CD4-positive, alpha-beta T cell (primary cell): ENCODE measurements at regions not wholly inside any gene's neighbourhood (a gene's known extent, or its start where the extent isn't known, plus 50 kb on each side); places are given as distances from the start of the nearest gene placed in this dataset.

Source experiments
- ATAC-seq: fragments of 200-7000 bp; cut with Tn5 transposase; one replicate; pipeline ENCODE4 v1.10.0; 2022; ENCODE audit warnings: mild to moderate bottlenecking; ENCODE audit not compliant: poor library complexity
- CTCF ChIA-PET: fragments of 350-600 bp; sonication (Branson Sonifier 250); formaldehyde crosslinking; loops from one replicate; lab custom pipeline; 2021; ENCODE audit warnings: antibody characterized with exemption, inconsistent platforms; lab: Charles Lee
- POLR2A ChIA-PET: fragments of 350-600 bp; sonication (Branson Sonifier 250); formaldehyde crosslinking; loops from one replicate; lab custom pipeline; 2021; ENCODE audit warnings: antibody characterized with exemption, inconsistent platforms; lab: Charles Lee
- DNase-seq, 14 experiments: peaks; one replicate each; pipeline ENCODE4 v3.0.0-alpha.2; 2013 to 2020; ENCODE audit warnings: mixed read lengths in 2 of 14
- H3K27ac ChIP-seq, 2 donors: one replicate each; pipeline versions ENCODE4 v1.5.1 to v1.7.0; 2013; ENCODE audit warnings: low read length in 2 of 2, low read depth in 1 of 2, mild to moderate bottlenecking in 1 of 2
- H3K27me3 ChIP-seq, 2 experiments: 1 replicate in 1 of 2; 2 replicates in 1 of 2; pipeline versions ENCODE4 v1.6.1 to v1.7.0; 2013; ENCODE audit warnings: low read length in 2 of 2, control low read depth in 1 of 2, mild to moderate bottlenecking in 1 of 2, moderate library complexity in 1 of 2; ENCODE audit not compliant: insufficient read depth in 2 of 2, control insufficient read depth in 1 of 2
- H3K36me3 ChIP-seq: one replicate; pipeline ENCODE4 v1.6.1; 2013; ENCODE audit warnings: low read length, control low read depth; ENCODE audit not compliant: insufficient read depth
- H3K4me1 ChIP-seq: one replicate; pipeline ENCODE4 v1.6.1; 2013; ENCODE audit warnings: low read length, control low read depth; ENCODE audit not compliant: insufficient read depth
- H3K4me3 ChIP-seq: one replicate; pipeline ENCODE4 v1.5.1; 2013; ENCODE audit warnings: mild to moderate bottlenecking, low read length, moderate library complexity
- H3K9me3 ChIP-seq, 2 experiments: 1 replicate in 1 of 2; 2 replicates in 1 of 2; pipeline versions ENCODE4 v1.6.1 to v1.7.0; 2013; ENCODE audit warnings: low read length in 2 of 2, mild to moderate bottlenecking in 2 of 2, control low read depth in 1 of 2, moderate library complexity in 1 of 2; ENCODE audit not compliant: control insufficient read depth in 1 of 2, insufficient read depth in 1 of 2
- H3K27ac Mint-ChIP-seq: one replicate; pipeline ENCODE4 v1.8.0; 2020; ENCODE audit warnings: mixed read lengths
- H3K27me3 Mint-ChIP-seq: one replicate; pipeline ENCODE4 v1.8.0; 2021; ENCODE audit warnings: mixed read lengths
- H3K36me3 Mint-ChIP-seq: one replicate; pipeline ENCODE4 v1.8.0; 2021; ENCODE audit warnings: low read depth, mixed read lengths
- H3K4me1 Mint-ChIP-seq: one replicate; pipeline ENCODE4 v1.8.0; 2021; ENCODE audit warnings: low read depth, mixed read lengths
- H3K4me3 Mint-ChIP-seq: one replicate; pipeline ENCODE4 v1.8.0; 2020; ENCODE audit warnings: mild to moderate bottlenecking, mixed read lengths
- H3K9me3 Mint-ChIP-seq: one replicate; pipeline ENCODE4 v1.8.0; 2020; ENCODE audit warnings: mixed read lengths
- CTCF ChIP-seq: fragments of 200-600 bp; IDR thresholded peaks from one replicate; pipeline ENCODE4 v1.8.0; 2022; ENCODE audit warnings: antibody characterized with exemption, mild to moderate bottlenecking
- intact Hi-C, 2 experiments: fragments of 100-400 bp; cut with DNase I in 1 of 2; cut with micrococcal nuclease in 1 of 2; formaldehyde crosslinking; loops; one replicate each; pipeline versions ENCODE4 v1.15.1 to v1.9.0; 2023 to 2025; cut with DNase I, micrococcal nuclease

- Mint-ChIP-seq H3K27me3 (no peaks in the 10 kb centered on the region), H3K9me3 (no peaks in the 10 kb centered on the region), H3K4me1 (peaks cover 67% of the 10 kb centered on the region), H3K27ac (peak overlapping the region; percentile 75), H3K4me3 (peak overlapping the region; percentile 3), H3K36me3 (peaks cover 4% of the 10 kb centered on the region)
- intact Hi-C loops: loop anchor here in 1 of 2 experiments (5.0 kb wide), 1 partner anchor 57 kb away; no protein-coding TSS in a partner anchor
- ATAC-seq (peak; percentile 12), DNase-seq (no peak)
- CTCF ChIA-PET: interaction anchor here (1.2 kb wide), 2 partner anchors 9 to 18 kb away, joined by 3 read pairs; no protein-coding TSS in a partner anchor
- H3K4me1 ChIP-seq: peaks cover 81% of the 10 kb centered on the region
- peaks cover 0 to 4% of the 10 kb centered on the region in 2 experiments for H3K9me3 ChIP-seq
- POLR2A ChIA-PET: interaction anchor here (0.6 to 1.9 kb wide), 17 partner anchors 8 to 731 kb away, joined by 3 to 13 read pairs (median 4); no protein-coding TSS in a partner anchor
- no peak for TF ChIP-seq CTCF
- H3K36me3 ChIP-seq: peaks cover 4% of the 10 kb centered on the region
- H3K4me3 ChIP-seq: no peak overlapping the region
- no peaks in the 10 kb centered on the region for H3K27me3 ChIP-seq
- peak overlapping the region; percentile 48 to 79 for H3K27ac ChIP-seq
Observed at GRCh38 chr10:33109384-33109783, 151.4 kb upstream of the ITGB1 start.

GRCh38 chr10:33107953-33108352 is 149.9 kb upstream of the ITGB1 start:
- H3K4me1 Mint-ChIP-seq: peaks cover 60% of the 10 kb centered on the region
- DNase-seq (no peak), ATAC-seq (no peak)
- peaks cover 4% of the 10 kb centered on the region for H3K9me3 Mint-ChIP-seq
- H3K27me3 ChIP-seq: no peaks in the 10 kb centered on the region
- CTCF ChIA-PET: interaction anchor here (2.7 kb wide), 1 partner anchor 48 kb away, joined by 9 read pairs; no protein-coding TSS in a partner anchor
- no peak overlapping the region for H3K4me3 Mint-ChIP-seq
- no peaks in the 10 kb centered on the region for H3K27me3 Mint-ChIP-seq
- H3K9me3 ChIP-seq: peaks cover 0 to 4% of the 10 kb centered on the region in 2 experiments
- no peak for TF ChIP-seq CTCF
- intact Hi-C loops: loop anchor here in 1 of 2 experiments (5.0 kb wide), 1 partner anchor 56 kb away; no protein-coding TSS in a partner anchor
- H3K4me3 ChIP-seq: no peak overlapping the region
- POLR2A ChIA-PET: no interaction called here
- H3K36me3 ChIP-seq: peaks cover 4% of the 10 kb centered on the region
- H3K4me1 ChIP-seq: peaks cover 86% of the 10 kb centered on the region
- peak overlapping the region; percentile 32 for H3K27ac Mint-ChIP-seq
- H3K36me3 Mint-ChIP-seq: peaks cover 11% of the 10 kb centered on the region
- no peak overlapping the region for H3K27ac ChIP-seq

- TF ChIP-seq CTCF: no peak
- ATAC-seq (no peak), DNase-seq (no peak)
- CTCF ChIA-PET: interaction anchor here (1.0 to 2.7 kb wide), 2 partner anchors 47 to 49 kb away, joined by 3 to 9 read pairs; no protein-coding TSS in a partner anchor
- Histone ChIP-seq H3K4me3 (no peak overlapping the region), H3K4me1 (peaks cover 83% of the 10 kb centered on the region), H3K36me3 (peaks cover 4% of the 10 kb centered on the region), H3K9me3 (peaks cover 0 to 4% of the 10 kb centered on the region in 2 experiments), H3K27me3 (no peaks in the 10 kb centered on the region), H3K27ac (no peak overlapping the region)
- Mint-ChIP-seq H3K36me3 (peaks cover 11% of the 10 kb centered on the region), H3K27me3 (no peaks in the 10 kb centered on the region), H3K9me3 (peaks cover 4% of the 10 kb centered on the region), H3K4me3 (no peak overlapping the region), H3K27ac (no peak overlapping the region), H3K4me1 (peaks cover 53% of the 10 kb centered on the region)
- intact Hi-C loops: loop anchor here in 1 of 2 experiments (5.0 kb wide), 1 partner anchor 54 kb away; no protein-coding TSS in a partner anchor
- POLR2A ChIA-PET: interaction anchor here (0.7 kb wide), 1 partner anchor 18 kb away, joined by 4 read pairs; no protein-coding TSS in a partner anchor
Observed at GRCh38 chr10:33106767-33107166, 148.7 kb upstream of the ITGB1 start.
